Anterior cingulate cortex (tissue), 58 donors: ENCODE measurements at regions not wholly inside any gene's neighbourhood (a gene's known extent, or its start where the extent isn't known, plus 50 kb on each side); places are given as distances from the start of the nearest gene placed in this dataset.
A peak's percentile ranks its signal among the peaks of the same experiment; 100 is the strongest.
"Not testable (repeated sequence)": the region's sequence is repeated elsewhere in the genome, so short reads cannot be mapped to it uniquely, and the experiment has no call there.

Source experiments
- DNase-seq, 58 donors: peaks; one replicate each; lab custom pipeline; 2025; lab: John Stamatoyannopoulos, UW

DNA sequence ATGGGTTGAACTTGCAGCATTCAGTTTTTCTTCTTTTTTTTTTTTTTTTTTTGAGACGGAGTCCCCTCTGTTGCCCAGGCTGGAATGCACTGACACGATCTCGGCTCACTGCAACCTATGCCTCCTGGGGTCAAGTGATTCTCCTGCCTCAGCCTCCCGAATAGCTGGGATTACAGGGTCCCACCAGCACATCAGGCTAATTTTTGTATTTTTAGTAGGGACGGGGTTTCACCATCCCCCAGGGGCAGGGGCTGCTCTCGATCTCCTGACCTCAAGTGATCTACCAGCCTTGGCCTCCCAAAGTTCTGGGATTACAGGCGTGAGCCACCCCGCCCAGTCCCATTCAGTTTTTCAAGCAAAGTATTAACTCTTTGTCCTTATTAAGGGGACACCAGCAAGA, 117.6 kb upstream of the PRSS16 start:
- DNase-seq, result no peak

DNA sequence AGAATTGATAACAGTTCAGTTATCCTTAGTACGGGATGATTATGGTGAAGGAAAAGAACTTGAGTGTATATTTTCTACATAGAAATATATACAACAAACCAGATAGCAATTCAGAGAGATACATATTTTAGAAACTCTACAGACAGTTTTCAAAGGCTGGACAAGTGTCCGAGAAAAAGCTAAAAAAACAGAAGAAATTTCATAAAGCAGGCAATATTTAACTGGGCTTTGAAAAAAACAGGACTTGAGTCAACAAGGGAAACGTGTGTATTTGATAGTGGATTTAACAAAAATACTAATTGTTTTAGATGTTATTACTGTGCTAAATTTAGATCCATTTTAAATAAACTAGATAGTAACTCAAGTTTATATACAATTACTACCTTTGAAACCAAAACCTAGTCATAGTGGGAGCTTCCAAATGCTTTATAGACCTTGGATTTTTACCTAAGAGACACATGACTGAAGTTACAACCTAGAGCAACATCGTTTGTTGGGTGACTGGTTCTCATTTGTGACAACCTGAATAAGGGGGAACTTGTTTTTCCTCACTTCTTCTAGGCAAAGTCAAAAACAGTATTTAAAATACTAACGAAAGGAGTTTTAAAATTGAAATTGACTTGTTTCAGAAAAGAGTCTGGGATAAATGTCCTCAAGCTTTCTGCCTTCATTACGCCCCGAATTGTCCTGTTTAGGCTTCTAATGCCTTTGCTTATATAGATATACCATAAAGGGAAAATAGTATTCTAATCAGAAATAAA, 116.7 kb upstream of the PRSS16 start:
- DNase-seq, result no peak

DNA sequence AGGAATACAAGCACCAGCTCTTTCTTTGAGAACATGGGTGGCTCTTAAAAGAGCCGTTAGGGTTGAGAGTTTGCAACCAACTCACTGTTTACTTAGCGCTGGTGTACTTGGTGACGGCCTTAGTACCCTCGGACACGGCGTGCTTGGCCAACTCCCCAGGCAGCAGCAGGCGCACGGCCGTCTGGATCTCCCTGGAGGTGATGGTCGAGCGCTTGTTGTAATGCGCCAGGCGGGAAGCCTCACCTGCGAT, 115.3 kb upstream of the PRSS16 start:
- not testable (repeated sequence) for DNase-seq

GRCh38 chr6:27132532-27133280, 114.8 kb upstream of the PRSS16 start:
- peak; percentile 6 to 96 (median 79) for DNase-seq

GRCh38 chr6:27133281-27134227, 113.9 kb upstream of the PRSS16 start:
- DNase-seq, result peak in 16 of 58 donors; percentile 1 to 43 (median 6)

GRCh38 chr6:27135087-27135657, 112.3 kb upstream of the PRSS16 start:
- DNase-seq, result no peak

GRCh38 chr6:27136077-27136644, 111.3 kb upstream of the PRSS16 start:
- DNase-seq, result no peak

DNA sequence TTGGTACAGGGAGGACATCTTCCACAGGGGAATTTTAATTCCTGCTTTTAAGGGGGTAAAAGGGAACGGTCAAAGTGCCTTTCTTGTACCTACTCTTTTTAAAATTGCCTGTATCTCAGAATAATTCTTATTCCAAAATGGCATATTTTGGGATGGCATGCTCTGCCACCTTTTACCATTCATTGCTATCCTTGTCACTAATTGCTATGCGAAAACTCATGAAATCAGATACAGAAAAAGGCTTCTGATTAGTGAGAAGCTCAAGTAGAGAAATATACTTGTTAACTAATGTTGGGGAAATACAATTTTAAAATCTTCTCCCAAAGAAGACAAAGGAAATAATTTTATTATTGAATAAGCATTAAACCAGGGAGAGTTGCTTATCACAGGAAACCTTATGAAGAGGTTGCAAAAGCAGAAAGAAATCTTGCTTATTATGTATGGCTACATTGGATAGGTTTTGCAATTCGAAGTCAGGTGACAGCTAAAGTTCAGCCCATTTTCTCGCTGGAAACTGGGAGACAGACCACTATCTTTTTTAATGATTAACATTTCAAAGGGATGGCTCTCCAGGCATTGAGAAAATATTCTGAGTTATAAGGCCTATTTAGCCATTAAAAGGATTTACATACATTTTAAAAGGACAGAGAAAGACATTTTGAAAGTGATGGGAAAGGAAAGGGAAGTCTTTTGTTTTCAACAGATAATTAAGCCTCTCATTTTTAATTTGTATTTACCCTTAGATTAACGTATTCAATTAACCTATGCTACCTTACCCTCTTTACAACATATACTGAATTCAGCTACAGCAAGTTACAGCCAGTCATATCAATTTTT, 110.3 kb upstream of the PRSS16 start:
- no peak for DNase-seq

DNA sequence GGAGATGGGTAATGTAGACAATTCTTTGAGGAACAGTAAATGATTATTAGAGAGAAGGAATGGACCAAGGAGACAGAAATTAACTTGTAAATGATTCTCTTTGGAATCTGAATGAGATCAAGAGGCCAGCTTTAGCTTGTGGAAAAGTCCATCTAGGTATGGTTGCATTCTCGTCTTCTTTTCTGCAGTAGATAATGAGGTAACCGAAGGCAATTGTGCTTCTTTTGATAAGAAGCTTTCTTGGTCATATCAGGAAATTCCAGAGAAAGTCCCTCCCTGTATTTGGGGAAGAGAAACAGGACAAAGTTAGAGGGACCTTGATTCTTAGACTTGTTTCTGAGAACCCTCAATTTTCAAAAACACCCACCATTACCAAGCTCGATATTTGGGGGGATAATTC, 109.1 kb upstream of the PRSS16 start:
- no peak for DNase-seq

DNA sequence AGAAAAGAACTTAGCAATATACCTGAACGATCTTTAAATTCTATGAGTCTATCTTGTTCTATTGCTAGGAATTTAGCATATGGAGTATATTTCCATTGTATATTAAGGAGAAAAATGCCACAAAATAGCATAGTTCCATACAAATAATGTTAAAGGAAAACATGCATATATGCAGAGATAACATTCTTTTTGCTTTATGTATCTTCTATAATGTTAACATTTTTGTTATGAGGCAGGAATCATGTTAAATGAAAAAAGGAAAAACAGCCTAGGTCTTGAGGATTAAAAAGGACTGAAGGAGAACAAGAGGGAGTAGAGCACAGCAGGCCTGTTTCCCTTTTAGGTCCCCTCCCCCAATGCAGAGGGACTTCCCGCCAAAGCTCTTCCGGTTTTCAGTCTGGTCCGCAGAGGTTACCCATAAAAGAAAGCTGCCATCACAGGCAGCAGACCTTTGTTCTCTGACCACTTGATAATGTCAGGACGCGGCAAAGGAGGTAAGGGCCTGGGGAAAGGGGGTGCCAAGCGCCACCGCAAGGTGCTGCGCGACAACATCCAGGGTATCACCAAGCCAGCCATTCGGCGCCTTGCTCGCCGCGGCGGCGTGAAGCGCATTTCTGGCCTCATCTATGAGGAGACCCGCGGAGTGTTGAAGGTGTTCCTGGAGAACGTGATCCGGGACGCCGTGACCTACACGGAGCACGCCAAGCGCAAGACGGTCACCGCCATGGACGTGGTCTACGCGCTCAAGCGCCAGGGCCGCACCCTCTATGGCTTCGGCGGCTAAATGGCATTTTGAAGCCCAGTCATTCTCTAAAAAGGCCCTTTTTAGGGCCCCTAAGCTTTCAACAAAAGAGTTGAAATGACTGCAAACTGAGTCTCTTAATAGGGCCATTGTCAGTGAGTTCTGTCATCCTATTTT, 108.4 kb upstream of the PRSS16 start:
- peak in 22 of 58 donors; percentile 1 to 50 (median 14) for DNase-seq

DNA sequence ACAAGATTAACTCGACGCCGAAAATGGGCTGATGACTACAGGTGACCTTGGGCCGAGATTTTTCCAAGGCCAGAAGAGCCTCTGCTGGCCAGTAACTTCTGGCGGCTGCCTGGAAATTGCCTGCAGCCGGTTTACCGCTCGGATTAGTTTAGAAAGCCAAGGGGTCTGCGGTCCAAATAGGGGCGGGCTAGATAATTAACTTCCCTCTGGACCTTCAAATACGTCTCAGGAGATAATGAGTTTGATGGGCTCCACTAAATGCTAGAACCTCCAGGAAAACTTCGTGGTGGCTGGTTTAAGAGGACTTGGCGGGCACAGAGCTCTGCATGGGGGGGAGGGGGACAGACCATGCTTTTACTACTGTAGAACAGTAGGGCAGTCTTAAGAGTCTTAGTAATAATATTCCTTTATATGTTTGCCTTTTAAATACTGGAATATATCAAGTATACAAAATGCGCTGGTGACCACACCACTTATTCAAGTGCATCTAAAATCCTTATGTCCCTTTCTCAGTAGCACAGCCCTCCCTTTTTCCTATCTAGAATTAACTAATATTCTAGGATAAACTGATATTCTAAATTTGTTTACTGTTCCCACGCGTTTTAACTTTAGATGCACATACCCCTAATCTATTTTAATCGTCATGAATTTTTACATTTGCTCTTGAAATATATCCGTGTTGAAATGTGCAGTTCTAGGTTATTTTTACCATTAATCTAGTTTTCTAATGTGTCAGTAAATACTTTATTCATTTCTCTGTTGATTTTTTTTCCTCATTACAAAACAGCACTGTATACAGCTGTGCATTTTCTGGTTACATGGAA, 107.5 kb upstream of the PRSS16 start:
- DNase-seq, result no peak

GRCh38 chr6:27140999-27141528, 106.4 kb upstream of the PRSS16 start:
- DNase-seq, result no peak

GRCh38 chr6:27141529-27142015, 105.9 kb upstream of the PRSS16 start:
- no peak for DNase-seq

DNA sequence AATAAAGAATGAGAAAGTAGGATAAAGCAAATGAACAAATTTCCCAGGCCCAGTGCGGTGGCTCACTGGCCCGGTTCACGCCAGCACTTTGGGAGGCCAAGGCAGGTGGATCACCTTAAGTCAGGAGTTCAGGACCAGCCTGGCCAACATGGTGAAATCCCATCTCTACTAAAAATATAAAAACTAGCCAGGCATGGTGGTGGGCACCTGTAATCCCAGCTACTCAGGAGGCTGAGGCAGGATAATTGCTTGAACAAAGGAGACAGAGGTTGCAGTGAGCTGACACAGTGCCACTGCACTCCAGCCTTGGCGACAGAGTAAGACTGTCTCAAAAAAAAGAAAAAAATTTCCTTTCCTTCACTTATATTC, 104.5 kb upstream of the PRSS16 start:
- DNase-seq, result not testable (repeated sequence)

GRCh38 chr6:27143474-27144026, 104.0 kb upstream of the PRSS16 start:
- DNase-seq, result no peak

- DNase-seq, result no peak
Measured at GRCh38 chr6:27144740-27145079, 102.8 kb upstream of the PRSS16 start.
